ENCODE measurements at regions not wholly inside any gene's neighbourhood (a gene's known extent, or its start where the extent isn't known, plus 50 kb on each side); places are given as distances from the start of the nearest gene placed in this dataset.

- WGBS (ENCODE audit: extremely low coverage, insufficient read length, low lambda C conversion rate), result no CpG with 5 or more reads among the region's 1 CpG
- Histone ChIP-seq H3K79me1 (ENCODE audit: insufficient read depth, low read depth, low read length, poor library complexity, severe bottlenecking) (no peaks in the 10 kb centered on the region), H4K8ac (replicated peaks; ENCODE audit: insufficient read length, low read depth, low read length) (no peak overlapping the region), H3K23ac (ENCODE audit: insufficient read length, low read depth, low read length) (no peak overlapping the region), H2BK5ac (ENCODE audit: insufficient read length, low read length) (no peak overlapping the region), H3K79me2 (ENCODE audit: insufficient read depth, low read length) (no peaks in the 10 kb centered on the region), H3K23me2 (ENCODE audit: insufficient read length, low read depth, low read length, poor library complexity, severe bottlenecking) (no peaks in the 10 kb centered on the region), H4K20me1 (ENCODE audit: control insufficient read depth, insufficient read depth, insufficient read length) (no peaks in the 10 kb centered on the region), H4K91ac (ENCODE audit: insufficient read length, low read depth, low read length) (no peak overlapping the region), H3K4ac (ENCODE audit: low read depth, low read length) (no peak overlapping the region), H3K14ac (ENCODE audit: insufficient read depth, low read length) (no peak overlapping the region), H3K18ac (ENCODE audit: insufficient read length, low read depth, low read length) (no peak overlapping the region), H3K27me3 (ENCODE audit: insufficient read depth, low read length) (no peaks in the 10 kb centered on the region), H2BK15ac (ENCODE audit: low read depth, low read length) (no peak overlapping the region), H2BK12ac (ENCODE audit: insufficient read length, low read depth, low read length) (no peak overlapping the region), H3T11ph (ENCODE audit: low read length) (no peak overlapping the region), H3K4me1 (ENCODE audit: insufficient read depth, low read length) (0 out of 2 replicates have a peak, but pooled peaks cover 6% of the 10 kb centered on the region), H2BK120ac (ENCODE audit: low read depth, low read length, poor library complexity, severe bottlenecking) (no peak overlapping the region), H3K56ac (ENCODE audit: insufficient read length, low read depth, low read length) (no peak overlapping the region), H3K27ac (ENCODE audit: insufficient read length, low read depth, low read length) (no peak overlapping the region), H2AK5ac (ENCODE audit: insufficient read length, low read length) (no peak overlapping the region), H3K4me2 (ENCODE audit: insufficient read depth, insufficient read length, low read length) (no peak overlapping the region), H3K9me3 (ENCODE audit: control insufficient read depth, low read depth, low read length) (no peaks in the 10 kb centered on the region), H2BK20ac (ENCODE audit: low read depth, low read length, poor library complexity, severe bottlenecking) (no peak overlapping the region), H2AFZ (ENCODE audit: low read length) (no peak overlapping the region), H3K9ac (ENCODE audit: extremely low read depth, insufficient read length, low read length) (no peak overlapping the region), H4K5ac (ENCODE audit: insufficient read length, low read depth, low read length) (no peak overlapping the region)
- no peak for TF ChIP-seq CTCF (conservative IDR thresholded peaks at IDR 0.05)
- Mint-ChIP-seq H3K9me3 (no peaks in the 10 kb centered on the region), H3K27ac (peak overlapping the region in 1 of 3 experiments; percentile 44; a peak in 1 of 7 replicates), H3K36me3 (ENCODE audit: insufficient read depth in 1 of 3, low read depth in 3 of 3) (no peaks in the 10 kb centered on the region), H3K4me3 (no peak overlapping the region), H3K27me3 (ENCODE audit: low read depth) (peaks cover 2% of the 10 kb centered on the region), H3K4me1 (peaks cover 38 to 40% of the 10 kb centered on the region in 2 experiments)
- DNase-seq, result no peak
Measured at GRCh38 chr10:120765226-120765803, 85.8 kb upstream of the WDR11 start.

Data from H9 (cell line).